ENCODE measurements at regions not wholly inside any gene's neighbourhood (a gene's known extent, or its start where the extent isn't known, plus 50 kb on each side); places are given as distances from the start of the nearest gene placed in this dataset.

DNA sequence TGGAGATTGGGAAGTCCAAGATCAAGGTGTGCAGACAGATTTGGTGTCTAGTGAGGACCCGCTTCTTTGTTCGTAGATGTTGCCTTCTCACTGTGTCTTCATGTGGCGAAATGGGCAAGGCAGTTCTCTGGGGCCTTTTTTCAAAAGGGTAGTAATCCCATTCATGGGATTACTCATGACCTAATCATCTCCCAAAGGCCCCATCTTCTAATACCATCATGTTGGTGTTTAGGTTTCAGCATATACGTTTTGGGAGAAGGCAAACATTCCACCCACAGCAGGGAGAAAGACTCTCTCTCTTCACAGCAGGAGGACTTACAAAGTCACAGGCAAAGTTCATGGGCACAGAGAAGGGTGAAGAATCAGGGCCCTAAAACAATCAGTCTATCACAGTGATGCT is 252.1 kb downstream of the RPLP1 start:
- dilution Hi-C loops (cut with HindIII; ENCODE audit: low sequenced_read_pairs, unreplicated experiment): no loop called here
- in situ Hi-C loops (cut with MboI; ENCODE audit: low sequenced_read_pairs): no loop called here

More for the DNA sequence above, 252.1 kb downstream of the RPLP1 start:
- H2BK15ac ChIP-seq (ENCODE audit: low read depth, low read length): no peak overlapping the region
- no peaks in the 10 kb centered on the region for H3K36me3 ChIP-seq (ENCODE audit: control insufficient read depth, insufficient read depth, low read length)
- H3K4me2 ChIP-seq (ENCODE audit: low read depth, low read length): 0 out of 2 replicates have a peak overlapping the region, but pooled peaks have one; percentile 20
- H4K8ac ChIP-seq (ENCODE audit: low read depth in 2 of 2, low read length in 2 of 2): no peak overlapping the region
- TF ChIP-seq RFX5 (IDR thresholded peaks at IDR 0.05; ENCODE audit: low read depth, low read length) (no peak), MAZ (IDR thresholded peaks at IDR 0.05; ENCODE audit: borderline replicate concordance, low read depth, low read length) (no peak), POLR2A (IDR thresholded peaks at IDR 0.05; ENCODE audit: low read depth, low read length) (no peak), RAD21 (IDR thresholded peaks at IDR 0.05; ENCODE audit: low read length) (no peak), FOS (IDR thresholded peaks at IDR 0.05; ENCODE audit: low read depth, low read length) (no peak), BHLHE40 (IDR thresholded peaks at IDR 0.05; ENCODE audit: low read depth, low read length) (no peak), CHD1 (IDR thresholded peaks at IDR 0.05; ENCODE audit: low read depth, low read length) (no peak)
- TF ChIP-seq, protein P1, sequence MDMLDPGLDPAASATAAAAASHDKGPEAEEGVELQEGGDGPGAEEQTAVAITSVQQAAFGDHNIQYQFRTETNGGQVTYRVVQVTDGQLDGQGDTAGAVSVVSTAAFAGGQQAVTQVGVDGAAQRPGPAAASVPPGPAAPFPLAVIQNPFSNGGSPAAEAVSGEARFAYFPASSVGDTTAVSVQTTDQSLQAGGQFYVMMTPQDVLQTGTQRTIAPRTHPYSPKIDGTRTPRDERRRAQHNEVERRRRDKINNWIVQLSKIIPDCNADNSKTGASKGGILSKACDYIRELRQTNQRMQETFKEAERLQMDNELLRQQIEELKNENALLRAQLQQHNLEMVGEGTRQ (IDR thresholded peaks at IDR 0.05; ENCODE audit: low read depth, low read length): no peak
- peak overlapping the region; percentile 12; the same call in 1 of the 2 replicates for H2BK20ac ChIP-seq (ENCODE audit: low read depth, low read length)
- ChIA-PET CTCF (no interaction called here), POLR2A (ENCODE audit: unreplicated experiment) (no interaction called here)
- ATAC-seq (ENCODE audit: low read depth): peak; percentile 70
- H4K5ac ChIP-seq (ENCODE audit: low read depth, low read length): no peak overlapping the region
- no peak overlapping the region for H3K4ac ChIP-seq (ENCODE audit: low read depth, low read length)
- H3K9ac ChIP-seq (ENCODE audit: low read depth, low read length): no peak overlapping the region
- H2AK5ac ChIP-seq (ENCODE audit: low read depth, low read length): no peak overlapping the region
- DNase-seq: no peak
- 0 out of 2 replicates have a peak overlapping the region, but pooled peaks have one; percentile 24 for H4K91ac ChIP-seq (ENCODE audit: insufficient read depth, low read depth, low read length)
- WGBS, 2 experiments (ENCODE audit: extremely low coverage in 2 of 2, insufficient read length in 1 of 2): no CpG with 5 or more reads among the region's 4 CpGs
- H4K20me1 ChIP-seq (ENCODE audit: insufficient read depth, low read length): no peaks in the 10 kb centered on the region
- H3K14ac ChIP-seq (replicated peaks; ENCODE audit: low read depth, low read length): no peak overlapping the region
- H2BK5ac ChIP-seq (ENCODE audit: low read depth, low read length, poor library complexity, severe bottlenecking): peak overlapping the region; percentile 47
- H3K56ac ChIP-seq (ENCODE audit: extremely low read depth, insufficient read depth, low read length): no peak overlapping the region
- peak overlapping the region; percentile 50; the same call in 1 of the 2 replicates for H2BK120ac ChIP-seq (ENCODE audit: low read depth, low read length)
- peak overlapping the region; percentile 15; the same call in 1 of the 2 replicates for H3K27ac ChIP-seq (ENCODE audit: insufficient read depth, low read length)
- no peak overlapping the region for H2AFZ ChIP-seq (replicated peaks; ENCODE audit: low read length, poor library complexity)
- H3K9me1 ChIP-seq (ENCODE audit: insufficient read depth, low read length): no peaks in the 10 kb centered on the region
- no peaks in the 10 kb centered on the region for H3K79me1 ChIP-seq (ENCODE audit: low read depth in 1 of 2, low read length in 2 of 2)
- no peak overlapping the region for H3K4me3 ChIP-seq (ENCODE audit: insufficient read depth, low read depth, low read length)
- no peak overlapping the region for H2AK9ac ChIP-seq (replicated peaks; ENCODE audit: low read depth, low read length, poor library complexity)
- H3K9me3 ChIP-seq (ENCODE audit: control insufficient read depth, insufficient read depth, low read length): peaks cover 9% of the 10 kb centered on the region
- H3K27me3 ChIP-seq (ENCODE audit: control insufficient read depth, insufficient read depth, low read length): peaks cover 8% of the 10 kb centered on the region; the same call in 1 of the 2 replicates
- BruUV-seq (replicated peaks): no TSS peak
- intact Hi-C loops (cut with micrococcal nuclease): no loop called here
- no peaks in the 10 kb centered on the region; the same call in 1 of the 2 replicates for H3K4me1 ChIP-seq (ENCODE audit: control insufficient read depth, insufficient read depth, low read length)
- no peak overlapping the region for H3K18ac ChIP-seq (ENCODE audit: low read depth, low read length)
- no peak overlapping the region for H3K23ac ChIP-seq (ENCODE audit: low read depth, low read length)
